GM21423 (cell line): ENCODE measurements at regions not wholly inside any gene's neighbourhood (a gene's known extent, or its start where the extent isn't known, plus 50 kb on each side); places are given as distances from the start of the nearest gene placed in this dataset.

ENCODE experiments used
- ATAC-seq: cut with Tn5 transposase; IDR thresholded peaks from one replicate; pipeline ENCODE4 v1.9.1; 2021; ENCODE audit warnings: mild to moderate bottlenecking, moderate library complexity; ENCODE audit not compliant: unreplicated experiment

DNA sequence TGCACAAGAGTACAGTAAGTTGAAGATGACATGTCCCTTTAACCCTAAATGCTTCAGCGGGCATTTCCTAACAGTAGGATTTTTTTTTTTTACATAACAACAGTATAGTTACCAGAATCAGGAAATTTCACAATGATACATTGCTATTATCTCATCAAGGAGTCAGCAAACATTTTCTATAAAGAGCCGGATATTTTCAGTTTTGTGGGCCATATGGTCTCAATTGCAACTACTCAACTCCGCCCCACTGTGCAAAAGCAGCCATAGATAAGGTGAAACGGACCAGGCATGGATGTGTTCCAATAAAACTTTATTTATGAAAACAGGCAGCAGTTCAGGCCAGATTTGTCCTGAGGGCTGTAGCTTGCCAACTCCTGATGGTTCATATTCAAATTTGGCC lies 130.6 kb downstream of the SMAD6 start:
- ATAC-seq = no peak

GRCh38 chr15:66833371-66833770 lies 131.3 kb downstream of the SMAD6 start:
- ATAC-seq = no peak

DNA sequence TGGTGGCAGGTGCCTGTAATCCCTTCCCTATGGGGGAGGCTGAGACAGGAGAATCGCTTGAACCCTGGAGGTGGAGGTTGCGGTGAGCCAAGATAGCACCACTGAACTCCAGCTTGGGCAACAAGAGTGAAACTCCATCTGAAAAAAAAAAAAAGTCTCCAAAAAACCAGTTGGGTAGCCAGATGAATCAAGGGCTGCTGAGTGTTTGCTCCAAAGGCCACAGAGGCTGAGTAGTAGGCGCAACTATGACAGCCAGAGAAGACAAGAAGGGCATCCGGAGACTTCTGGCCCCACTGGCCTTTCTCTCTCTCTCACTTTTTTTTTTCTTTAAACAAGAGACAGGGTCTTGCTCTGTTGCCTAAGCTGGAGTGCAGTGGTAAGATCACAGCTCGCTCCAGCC lies 131.8 kb downstream of the SMAD6 start:
- no peak for ATAC-seq

DNA sequence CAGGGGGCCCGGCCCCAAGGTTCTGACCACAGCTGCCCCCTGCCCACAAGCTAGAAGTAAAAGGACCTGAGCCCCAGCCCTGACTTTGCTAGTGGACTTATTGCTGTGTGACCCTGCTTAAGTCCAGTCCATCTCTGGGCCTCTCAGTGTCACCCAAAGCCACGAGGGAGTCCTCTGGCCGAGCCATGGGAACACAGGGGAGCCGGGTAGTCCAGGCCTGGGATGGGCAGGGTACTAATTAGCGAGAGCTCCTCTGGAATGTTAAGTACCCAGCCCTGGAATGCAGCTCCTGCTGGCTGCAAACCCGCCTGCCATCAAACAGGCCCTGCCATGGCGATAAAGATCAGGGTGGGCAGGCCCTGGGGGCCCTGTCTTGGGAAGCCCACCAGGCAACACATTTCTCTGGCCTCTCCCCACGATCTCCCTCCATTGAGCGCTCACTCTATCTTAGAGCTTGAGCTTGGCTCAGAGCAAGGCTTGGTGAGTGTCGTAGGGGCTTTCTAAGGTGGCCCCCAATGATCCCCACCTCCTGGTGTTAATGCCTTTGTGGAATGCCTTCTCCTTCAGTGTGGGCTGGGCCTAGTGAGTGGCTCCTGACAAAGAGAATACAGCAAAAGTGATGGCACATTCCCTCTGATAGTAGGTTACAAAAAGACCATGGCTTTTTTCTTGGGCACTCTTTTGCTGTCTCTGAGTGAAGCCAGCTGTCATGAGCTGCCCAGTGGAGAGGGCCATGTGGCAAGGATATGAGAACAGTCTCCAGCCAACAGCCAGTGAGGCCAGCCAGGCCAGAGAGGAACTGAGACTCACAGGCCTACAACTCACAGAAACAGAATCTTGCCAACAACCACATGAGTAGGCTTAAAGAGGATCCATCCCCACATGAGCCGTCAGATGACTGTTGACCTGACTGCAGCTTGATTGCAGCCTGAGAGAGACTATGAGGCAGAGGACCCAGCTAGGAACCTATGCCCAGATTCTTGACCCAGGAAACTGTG lies 133.1 kb downstream of the SMAD6 start:
- ATAC-seq = no peak

DNA sequence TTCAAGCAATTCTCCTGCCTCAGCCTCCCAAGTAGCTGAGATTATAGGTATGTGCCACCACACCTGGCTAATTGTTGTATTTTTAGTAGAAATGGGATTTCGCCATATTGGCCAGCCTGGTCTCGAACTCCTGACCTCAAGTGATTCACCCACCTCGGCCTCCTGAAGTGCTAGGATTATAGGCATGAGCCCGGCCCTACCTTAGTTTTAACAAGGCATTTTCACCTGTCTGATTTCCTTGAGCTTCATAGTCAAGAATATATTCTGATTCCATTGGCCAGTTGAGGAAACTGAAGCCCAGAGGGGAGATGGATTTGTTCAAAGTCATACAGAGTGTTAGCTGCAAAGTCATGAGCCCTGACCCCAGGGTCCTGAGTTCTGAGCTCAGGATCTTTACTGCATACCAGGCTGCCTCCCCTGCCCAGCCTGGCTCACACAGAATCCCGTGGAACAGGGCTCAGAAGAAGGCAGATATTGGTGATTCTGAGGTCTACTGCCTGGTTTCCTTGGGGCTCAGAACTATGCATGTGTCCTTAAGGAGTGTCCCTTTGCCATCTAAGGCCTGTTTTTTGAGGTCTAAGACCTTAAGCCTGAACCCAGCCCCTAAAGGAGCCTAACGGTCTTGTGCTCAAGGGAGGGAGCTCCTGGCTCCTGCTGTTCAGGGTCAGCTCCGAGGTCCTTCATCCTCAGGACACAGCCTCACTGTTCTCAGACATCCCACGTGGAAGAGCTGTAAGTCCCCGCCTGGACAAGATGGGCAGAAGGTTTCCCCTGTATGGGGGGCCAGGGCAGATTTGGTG lies 134.4 kb downstream of the SMAD6 start:
- ATAC-seq = no peak

- no peak for ATAC-seq
Observed at GRCh38 chr15:66838202-66838601, 136.2 kb downstream of the SMAD6 start.

DNA sequence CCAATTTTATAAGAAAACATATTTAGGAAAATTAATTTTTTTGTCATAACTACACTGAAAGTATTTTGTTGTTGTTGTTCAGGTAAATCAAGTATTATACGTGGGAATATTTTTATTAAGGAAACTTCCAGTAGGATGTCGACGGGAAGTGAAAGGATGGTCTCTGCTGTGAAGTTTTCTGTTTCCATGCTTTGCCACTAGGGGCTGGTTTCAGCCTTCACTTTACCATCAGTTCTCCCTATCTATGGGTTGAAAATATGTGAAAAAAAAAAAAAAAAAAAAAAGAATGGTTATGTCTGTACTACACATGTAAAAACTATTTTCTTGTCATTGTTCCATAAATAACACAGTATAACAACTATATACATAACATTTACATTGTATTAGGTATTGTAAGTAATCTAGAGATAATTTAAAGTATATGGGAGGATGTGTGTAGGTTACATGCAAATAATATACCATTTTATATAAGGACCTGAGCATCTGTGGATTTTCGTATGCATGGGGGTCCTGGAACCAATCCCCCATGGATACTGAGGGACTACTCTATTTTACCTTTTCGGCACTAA lies 136.7 kb downstream of the SMAD6 start:
- no peak for ATAC-seq

GRCh38 chr15:66839506-66840112 lies 137.6 kb downstream of the SMAD6 start:
- no peak for ATAC-seq

DNA sequence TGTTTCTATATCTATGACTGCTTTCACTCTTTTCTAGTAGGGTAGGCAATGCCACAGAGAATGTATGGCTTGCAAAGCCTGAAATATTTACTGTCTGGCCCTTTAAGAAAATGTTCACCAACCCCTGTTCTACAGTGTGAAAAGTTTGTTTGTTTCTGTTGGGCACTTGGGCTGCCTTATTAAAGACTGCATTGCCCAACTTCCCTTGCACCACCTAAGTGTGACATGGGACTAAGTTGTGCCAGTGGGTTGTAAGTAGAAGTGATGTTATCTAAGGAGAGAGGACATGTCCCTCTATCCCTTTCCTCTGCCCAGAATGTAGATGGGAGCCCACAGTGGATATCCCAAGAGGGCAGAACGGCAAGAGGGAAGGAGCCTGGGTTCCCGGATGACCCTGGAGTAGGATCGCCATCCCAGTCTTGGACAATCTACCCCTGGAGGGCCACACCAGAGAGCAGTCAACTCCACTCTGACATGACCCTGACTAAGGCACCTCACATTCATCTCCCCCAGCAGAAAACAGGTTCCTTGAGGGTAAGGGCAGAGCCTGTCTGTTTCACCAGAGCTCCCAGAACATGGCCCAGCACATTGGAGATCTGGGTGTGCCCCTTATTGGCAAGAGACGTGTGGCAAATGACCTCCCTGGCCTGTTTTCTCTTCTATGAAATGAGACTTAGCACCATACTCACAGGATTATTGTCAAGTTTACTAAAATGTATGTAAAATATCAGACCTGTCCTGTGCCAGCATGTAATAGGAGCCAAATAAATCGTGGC lies 138.8 kb downstream of the SMAD6 start:
- ATAC-seq = no peak

DNA sequence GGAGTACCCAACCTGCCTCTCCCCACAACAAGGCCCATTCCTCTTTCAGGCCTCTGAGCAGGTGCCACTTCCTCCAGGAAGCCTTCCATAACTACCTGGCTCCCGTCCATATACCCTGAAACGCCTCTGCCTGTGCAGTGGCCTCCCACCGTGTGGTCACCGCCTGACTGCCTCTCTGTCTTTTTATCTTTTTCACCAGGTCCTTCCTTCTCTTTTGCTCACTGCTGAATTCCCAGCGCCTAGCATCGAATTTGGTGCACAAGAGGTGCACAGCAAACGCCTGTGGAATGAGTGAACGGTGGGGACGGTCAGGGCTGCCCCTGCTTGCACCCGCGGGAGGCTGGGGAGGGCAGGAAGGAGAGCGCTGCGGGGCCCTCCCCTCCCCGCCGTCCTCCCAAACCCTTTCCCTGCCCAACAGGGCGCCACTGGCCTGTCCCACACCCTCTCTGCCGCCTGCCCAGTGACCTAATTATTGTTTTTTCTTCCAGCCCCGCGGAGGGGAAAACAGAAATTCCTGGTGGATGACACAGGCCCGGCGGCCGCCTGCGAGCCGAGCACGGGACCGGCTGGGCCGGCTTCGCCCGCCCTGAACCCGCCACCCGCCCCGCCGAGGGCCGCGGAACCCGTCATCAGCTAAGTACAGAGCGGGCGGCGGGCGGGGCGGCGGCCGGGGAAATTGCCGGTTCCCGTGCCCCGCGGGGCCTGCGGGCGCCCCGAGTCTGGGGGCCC lies 140.1 kb downstream of the SMAD6 start:
- no peak for ATAC-seq

- no peak for ATAC-seq
Observed at GRCh38 chr15:66842710-66843441, 140.8 kb downstream of the SMAD6 start.

DNA sequence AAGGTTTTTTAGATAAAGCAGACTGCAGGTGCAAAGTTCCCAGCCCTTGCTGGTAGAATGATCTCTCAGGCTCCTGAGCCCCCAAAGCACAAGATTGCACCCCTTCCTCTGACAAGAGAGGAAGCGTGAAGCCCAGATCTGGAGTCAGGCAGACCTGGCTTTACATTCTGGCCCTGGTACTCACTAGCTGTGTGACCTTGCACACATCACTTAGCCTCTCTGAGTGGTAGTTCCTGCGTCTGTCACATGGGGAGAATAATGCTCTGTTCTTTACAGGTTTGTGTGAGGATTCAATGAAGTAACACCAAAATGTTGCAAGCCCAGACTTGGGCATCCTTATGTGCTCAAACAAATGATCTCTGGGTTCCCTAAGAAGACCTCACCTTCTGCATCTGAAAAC lies 141.5 kb downstream of the SMAD6 start:
- ATAC-seq = no peak

GRCh38 chr15:66844041-66844746 lies 142.2 kb downstream of the SMAD6 start:
- ATAC-seq = no peak

DNA sequence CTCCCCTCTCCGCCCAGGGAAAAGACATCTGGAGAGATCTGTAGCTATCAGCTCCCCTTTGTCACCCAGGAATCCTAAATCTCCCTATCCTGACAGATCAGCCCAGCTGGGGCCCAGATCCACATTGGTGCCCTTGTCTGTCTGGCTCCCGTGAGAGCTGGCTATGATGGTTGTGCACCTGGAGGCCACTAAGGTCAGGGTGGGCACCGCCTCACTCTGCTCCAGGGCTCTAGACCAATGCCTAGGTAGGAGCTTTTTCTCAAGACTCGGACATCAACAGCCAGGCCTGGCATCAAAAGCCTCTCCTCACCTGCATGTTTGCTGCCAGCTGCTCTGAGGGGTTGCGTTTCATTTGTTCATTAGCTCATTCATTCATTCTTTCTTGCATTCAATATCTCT lies 142.7 kb downstream of the SMAD6 start:
- ATAC-seq = no peak

- ATAC-seq = no peak
Observed at GRCh38 chr15:66845266-66845785, 143.3 kb downstream of the SMAD6 start.

DNA sequence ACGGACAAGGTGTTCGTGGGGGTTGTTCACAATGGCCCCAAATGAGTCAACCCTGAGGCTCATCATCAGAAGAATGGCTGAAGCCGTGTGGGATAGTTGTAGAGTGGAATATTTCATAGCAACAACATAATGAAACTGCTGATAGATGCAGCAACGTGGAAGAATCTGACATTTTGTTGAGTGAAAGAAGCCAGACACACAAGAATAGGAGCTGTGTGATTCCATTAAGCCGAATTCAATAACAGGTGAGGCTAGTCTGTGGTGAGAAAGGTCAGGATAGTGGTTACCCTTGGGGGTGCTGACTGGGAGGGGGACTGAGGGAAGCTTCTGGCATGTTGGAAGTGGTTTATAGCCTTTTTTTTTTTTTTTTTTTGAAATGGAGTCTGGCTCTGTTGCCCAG lies 144.0 kb downstream of the SMAD6 start:
- ATAC-seq = no peak

- no peak for ATAC-seq
Observed at GRCh38 chr15:66846811-66847210, 144.8 kb downstream of the SMAD6 start.

- no peak for ATAC-seq
Observed at GRCh38 chr15:66847565-66847991, 145.5 kb downstream of the SMAD6 start.
